GF-D8 (cell line): ENCODE measurements at regions not wholly inside any gene's neighbourhood (a gene's known extent, or its start where the extent isn't known, plus 50 kb on each side); places are given as distances from the start of the nearest gene placed in this dataset.
"Not testable (repeated sequence)": the region's sequence is repeated elsewhere in the genome, so short reads cannot be mapped to it uniquely, and the experiment has no call there.

Experiments used
- DNase-seq: peaks from one replicate; lab custom pipeline; 2025; lab: John Stamatoyannopoulos, UW

DNA sequence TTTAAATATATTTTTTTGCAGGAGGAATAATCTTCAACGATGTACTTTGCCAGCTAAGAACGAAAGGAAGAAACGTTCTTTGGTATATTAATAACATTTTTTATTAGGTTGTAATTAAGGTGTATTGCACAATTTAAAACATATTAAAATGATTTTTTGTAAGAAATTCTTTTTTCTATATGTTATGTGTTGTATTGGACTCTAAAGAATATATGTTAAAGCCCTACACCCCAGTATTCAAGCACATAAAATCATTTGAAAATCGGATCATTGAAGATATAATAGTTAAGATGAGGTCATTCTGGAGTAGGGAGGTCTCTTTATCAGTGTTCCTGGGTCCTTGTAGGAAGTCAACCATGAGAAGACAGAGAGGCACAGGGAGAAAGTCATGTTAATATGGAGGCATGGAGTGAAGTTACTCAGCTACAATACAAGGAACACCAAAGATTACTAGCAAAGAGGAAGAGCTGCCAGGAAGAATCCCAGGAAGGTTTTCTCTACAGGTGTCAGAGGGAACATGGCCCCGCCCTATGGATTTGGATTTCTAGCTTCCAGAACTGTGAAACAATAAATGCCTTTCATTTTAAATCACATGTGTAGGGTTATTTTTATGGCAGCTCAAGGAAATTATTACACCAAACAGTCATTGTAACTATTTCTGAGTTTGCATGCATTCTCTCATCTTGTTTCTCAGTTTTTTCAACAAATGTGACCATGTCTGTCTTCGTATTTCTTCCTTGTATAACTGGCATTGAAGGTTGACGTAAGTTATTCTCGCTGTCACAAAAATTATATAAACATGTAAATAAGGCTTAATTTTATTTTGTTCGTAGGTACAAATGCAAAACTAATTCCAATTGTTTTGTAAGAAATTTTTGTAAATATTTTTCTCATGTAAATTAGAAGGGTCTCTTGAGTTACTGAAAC lies 75.4 kb upstream of the VPREB1 start:
- no peak for DNase-seq

GRCh38 chr22:22168190-22168940 lies 76.2 kb upstream of the VPREB1 start:
- no peak for DNase-seq

DNA sequence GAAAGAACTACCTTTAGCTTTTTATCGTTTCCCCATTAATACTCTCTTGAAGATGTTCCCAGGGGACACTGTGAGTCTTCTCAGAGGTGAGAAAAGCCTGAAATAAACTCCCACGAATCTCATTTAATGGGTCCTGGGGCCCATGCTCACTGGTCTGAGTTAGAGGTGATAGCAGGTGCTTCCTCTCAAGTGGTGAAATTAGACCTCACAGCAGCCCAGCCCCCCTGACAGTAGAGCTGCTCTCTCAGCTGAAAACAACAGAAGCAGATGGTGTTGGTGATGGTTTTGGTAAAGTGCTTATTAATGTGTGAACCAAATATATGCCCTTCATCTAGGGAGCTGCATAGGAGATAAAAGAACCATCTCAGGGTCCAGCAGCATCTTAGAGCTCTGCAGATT lies 76.8 kb upstream of the VPREB1 start:
- peak; percentile 9 for DNase-seq

DNA sequence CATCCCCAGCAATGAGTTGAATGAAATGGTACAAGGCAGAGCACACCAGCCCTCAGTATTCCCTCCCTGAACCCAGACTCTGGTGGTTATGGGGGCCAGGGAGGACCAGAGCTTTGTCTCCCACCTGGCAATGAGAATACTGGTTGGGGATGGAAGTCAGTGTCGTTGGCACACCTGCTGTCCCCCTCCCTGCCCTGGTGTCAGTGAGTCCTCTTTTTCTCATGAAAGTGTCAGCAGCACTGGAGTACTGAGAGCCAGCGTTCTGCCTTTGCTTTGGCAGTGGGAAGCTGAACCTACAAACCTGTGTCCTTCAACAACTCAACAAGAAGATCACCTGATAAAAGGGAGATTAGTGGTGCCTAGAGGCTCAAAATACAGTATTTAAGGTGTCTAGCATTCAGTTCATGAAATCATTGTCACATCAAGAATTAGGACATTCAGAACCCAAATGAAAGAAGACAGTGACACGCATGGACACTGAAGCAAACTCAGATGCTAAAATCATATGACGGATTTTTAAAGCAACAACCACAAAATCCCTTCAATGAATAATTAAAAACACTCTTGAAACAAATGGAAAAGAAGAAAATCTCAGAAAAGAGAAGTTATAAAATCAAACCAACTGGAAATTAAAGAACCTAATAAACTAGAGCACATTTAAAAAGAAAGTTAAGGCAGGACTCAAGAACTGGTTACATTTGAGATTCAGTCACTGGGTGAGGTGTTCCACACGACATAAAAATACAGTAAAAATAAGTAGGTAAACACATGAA lies 77.5 kb upstream of the VPREB1 start:
- no peak for DNase-seq

- DNase-seq, result no peak
These were observed 78.5 kb upstream of the VPREB1 start for GRCh38 chr22:22165936-22166710.

- no peak for DNase-seq
These were observed 79.9 kb upstream of the VPREB1 start for GRCh38 chr22:22164541-22165272.

- DNase-seq, result no peak
These were observed 82.4 kb upstream of the VPREB1 start for GRCh38 chr22:22161924-22162851.

GRCh38 chr22:22160768-22161167 lies 83.8 kb upstream of the VPREB1 start:
- not testable (repeated sequence) for DNase-seq

GRCh38 chr22:22159384-22159783 lies 85.2 kb upstream of the VPREB1 start:
- no peak for DNase-seq

GRCh38 chr22:22158965-22159364 lies 85.6 kb upstream of the VPREB1 start:
- no peak for DNase-seq

- no peak for DNase-seq
These were observed 86.3 kb upstream of the VPREB1 start for GRCh38 chr22:22158207-22158816.

DNA sequence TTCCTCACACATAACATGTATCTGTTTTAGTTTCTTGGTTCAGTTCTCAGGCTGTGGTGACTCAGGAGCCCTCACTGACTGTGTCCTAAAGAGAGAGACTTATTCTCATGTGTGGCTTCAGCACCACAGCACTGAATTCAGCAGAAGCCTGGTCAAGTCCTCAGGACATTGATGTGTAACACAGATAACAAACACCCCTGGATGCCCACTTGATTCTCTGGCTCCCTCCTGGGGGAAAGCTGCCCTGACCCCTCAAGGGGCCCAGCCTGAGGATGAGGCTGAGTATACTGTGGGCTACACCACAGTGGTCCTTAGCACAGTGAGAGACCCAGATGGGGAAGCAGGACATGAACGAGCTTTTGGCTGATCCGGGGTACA lies 87.2 kb upstream of the VPREB1 start:
- DNase-seq, result no peak

DNA sequence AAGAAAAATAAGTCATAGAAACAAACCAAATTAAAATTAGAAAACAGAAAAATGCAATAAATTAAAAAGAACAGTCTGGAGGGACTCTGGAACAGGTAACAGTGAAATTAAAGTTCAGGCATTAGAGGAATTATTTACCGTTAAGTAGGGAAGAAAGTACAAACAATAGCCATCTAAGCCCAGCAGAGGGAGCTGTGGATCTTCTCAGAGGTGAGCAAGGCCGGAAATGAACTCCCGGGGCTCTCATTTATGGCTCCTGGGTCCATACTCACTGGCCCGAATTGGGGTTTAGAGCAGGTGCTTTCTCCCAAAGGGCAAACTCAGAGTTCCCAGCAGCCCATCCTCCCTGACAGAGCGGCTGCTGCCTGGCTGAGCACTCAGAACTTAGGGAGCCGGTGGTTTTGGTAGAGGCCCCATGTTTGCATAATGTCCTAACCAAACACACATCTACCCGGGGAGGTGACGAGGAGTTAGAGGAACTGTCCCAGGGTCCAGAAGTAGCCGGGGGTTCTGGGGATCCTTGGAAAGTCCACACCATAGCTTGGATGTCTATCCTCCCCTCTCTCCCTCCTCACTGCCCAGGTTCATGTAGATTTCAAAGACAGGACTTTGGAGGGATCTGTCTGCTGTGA lies 87.8 kb upstream of the VPREB1 start:
- DNase-seq, result peak; percentile 38

GRCh38 chr22:22156348-22156715 lies 88.3 kb upstream of the VPREB1 start:
- DNase-seq, result no peak

GRCh38 chr22:22155607-22156006 lies 89.0 kb upstream of the VPREB1 start:
- DNase-seq, result no peak

DNA sequence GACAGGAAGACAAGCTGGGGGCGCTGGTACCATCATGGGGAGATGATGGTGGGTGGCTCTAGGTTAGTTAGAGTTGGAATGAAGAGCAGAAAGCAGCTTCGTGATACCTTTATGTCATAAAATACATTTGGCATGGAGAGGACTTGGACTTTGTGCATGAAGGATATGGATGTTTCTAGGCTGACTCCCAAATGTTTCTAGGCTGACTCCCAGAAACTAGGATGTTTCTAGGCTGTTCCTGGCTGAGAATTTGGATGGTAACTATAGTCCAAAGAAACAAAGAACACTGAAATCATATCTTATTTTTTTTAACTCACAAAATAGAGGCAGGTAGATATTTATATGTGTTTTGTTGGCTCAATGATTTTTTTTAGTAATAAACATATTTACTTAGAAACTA lies 89.4 kb upstream of the VPREB1 start:
- DNase-seq, result no peak

DNA sequence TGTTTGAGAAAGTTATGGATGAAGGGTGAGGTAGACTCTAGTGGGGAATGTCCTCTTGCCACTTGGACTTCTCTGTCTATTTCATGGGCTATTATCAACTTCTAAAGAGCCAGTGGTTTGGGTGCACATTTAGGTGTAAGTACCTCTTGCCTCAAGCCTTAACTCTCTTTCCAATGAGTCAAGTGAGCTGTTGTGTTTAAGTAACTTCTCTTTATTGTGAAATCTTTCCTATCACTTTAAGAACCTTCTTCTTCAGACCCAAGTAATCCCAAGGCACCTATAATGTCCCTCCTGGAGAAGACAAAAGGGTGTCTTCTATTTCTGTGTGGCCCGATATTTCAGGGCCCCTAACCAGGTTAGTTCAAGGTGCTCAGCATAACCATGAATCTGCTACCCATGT lies 90.5 kb upstream of the VPREB1 start:
- no peak for DNase-seq

DNA sequence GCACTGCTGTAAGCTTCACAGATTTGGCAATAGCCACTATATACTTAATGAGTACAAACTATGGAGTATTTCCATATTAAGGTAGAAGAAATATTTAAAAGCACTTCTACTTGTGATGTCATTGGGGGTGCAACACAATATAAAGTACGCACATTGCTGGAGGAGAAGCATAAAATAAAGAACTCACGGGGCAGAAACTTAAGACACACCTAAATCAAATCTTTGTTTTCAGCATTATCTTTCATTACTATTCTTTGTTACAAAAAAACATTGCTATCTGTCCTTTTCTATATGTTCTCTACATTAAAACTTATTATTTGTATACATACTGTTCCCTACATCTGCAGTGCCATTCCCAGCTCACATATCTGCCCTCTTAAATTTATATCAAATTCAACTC lies 93.3 kb upstream of the VPREB1 start:
- DNase-seq, result no peak

- no peak for DNase-seq
These were observed 94.1 kb upstream of the VPREB1 start for GRCh38 chr22:22150457-22150856.
